H1 (cell line): ENCODE measurements at regions not wholly inside any gene's neighbourhood (a gene's known extent, or its start where the extent isn't known, plus 50 kb on each side); places are given as distances from the start of the nearest gene placed in this dataset.

Experiments used
- CTCF ChIA-PET: fragments of 300-600 bp; sonication (Branson Sonifier 250); formaldehyde crosslinking; loops from one replicate; lab custom pipeline; 2021; ENCODE audit not compliant: partially characterized antibody; lab: Charles Lee
- POLR2A ChIA-PET: fragments of 300-600 bp; sonication (Branson Sonifier 250); formaldehyde crosslinking; loops from one replicate; lab custom pipeline; 2021; ENCODE audit warnings: inconsistent platforms; ENCODE audit not compliant: partially characterized antibody; lab: Charles Lee
- DNase-seq, 2 experiments: peaks; one replicate each; pipeline versions ENCODE4 v3.0.0 to v3.0.0-alpha.2; 2010 to 2022; ENCODE audit warnings: low spot score in 2 of 2, low read depth in 1 of 2, mixed read lengths in 1 of 2
- FAIRE-seq: peaks from 2 replicates; lab custom pipeline; 2011; peaks lifted over from hg19 to GRCh38; lab: Jason Lieb, UNC
- H2AFZ ChIP-seq: 2 replicates; pipeline ENCODE4 v1.8.1; 2012; ENCODE audit warnings: low read length, inconsistent platforms
- H2AK5ac ChIP-seq: 2 replicates; pipeline ENCODE4 v1.6.1; 2013; ENCODE audit warnings: low read depth, low read length
- H2BK120ac ChIP-seq: replicated peaks from 2 replicates; pipeline ENCODE3; 2013; ENCODE audit warnings: low read depth, low read length, inconsistent platforms
- H2BK12ac ChIP-seq: 2 replicates; pipeline ENCODE4 v1.6.1; 2013; ENCODE audit warnings: low read depth, low read length
- H2BK15ac ChIP-seq: 2 replicates; pipeline ENCODE4 v1.6.1; 2013; ENCODE audit warnings: low read length
- H2BK20ac ChIP-seq: 2 replicates; pipeline ENCODE4 v1.6.1; 2013; ENCODE audit warnings: low read length
- H2BK5ac ChIP-seq: 2 replicates; pipeline ENCODE4 v1.6.1; 2013; ENCODE audit warnings: low read depth, low read length
- H3K14ac ChIP-seq: 2 replicates; pipeline ENCODE4 v1.6.1; 2013; ENCODE audit warnings: inconsistent platforms; ENCODE audit not compliant: insufficient read length
- H3K18ac ChIP-seq: 2 replicates; pipeline ENCODE4 v1.6.1; 2013; ENCODE audit warnings: low read length; ENCODE audit errors: extremely low read depth
- H3K23ac ChIP-seq: 2 replicates; pipeline ENCODE4 v1.6.1; 2013; ENCODE audit warnings: inconsistent platforms; ENCODE audit not compliant: insufficient read length
- H3K23me2 ChIP-seq: 2 replicates; pipeline ENCODE4 v1.6.1; 2013; ENCODE audit warnings: low read depth, low read length
- H3K27ac ChIP-seq: 2 replicates; pipeline ENCODE4 v1.6.1; 2011; ENCODE audit warnings: low read depth, low read length, inconsistent platforms
- H3K27me3 ChIP-seq, 4 experiments: replicated peaks in 1 of 4; 1 replicate in 1 of 4; 2 replicates in 3 of 4; pipeline versions ENCODE4 v1.6.1 to v1.8.1; 2011 to 2013; ENCODE audit warnings: low read length in 3 of 4, mild to moderate bottlenecking in 3 of 4, inconsistent platforms in 2 of 4, mixed read lengths in 2 of 4, moderate library complexity in 1 of 4; ENCODE audit not compliant: control insufficient read depth in 3 of 4, insufficient read depth in 3 of 4; ENCODE audit errors: extremely low read depth in 1 of 4
- H3K36me3 ChIP-seq, 4 experiments: 2 replicates each; pipeline versions ENCODE4 v1.6.1 to v1.8.1; 2011 to 2013; ENCODE audit warnings: mild to moderate bottlenecking in 4 of 4, low read length in 3 of 4, moderate library complexity in 2 of 4, control low read depth in 1 of 4, inconsistent platforms in 1 of 4; ENCODE audit not compliant: insufficient read depth in 4 of 4, control insufficient read depth in 2 of 4
- H3K4ac ChIP-seq: replicated peaks from 2 replicates; pipeline ENCODE3; 2013; ENCODE audit warnings: low read length, low read depth, mixed read lengths, inconsistent platforms; ENCODE audit not compliant: insufficient read length
- H3K4me1 ChIP-seq, 4 experiments: replicated peaks in 1 of 4; 1 replicate in 1 of 4; 2 replicates in 3 of 4; pipeline versions ENCODE4 v1.6.1 to v1.8.1; 2011 to 2013; ENCODE audit warnings: low read length in 3 of 4, inconsistent platforms in 2 of 4, mixed read lengths in 1 of 4; ENCODE audit not compliant: insufficient read depth in 4 of 4, control insufficient read depth in 3 of 4
- H3K4me2 ChIP-seq, 2 experiments: 2 replicates each; pipeline versions ENCODE4 v1.6.1 to v1.8.1; 2011 to 2013; ENCODE audit warnings: low read depth in 2 of 2, low read length in 2 of 2, control low read depth in 1 of 2, inconsistent platforms in 1 of 2, mild to moderate bottlenecking in 1 of 2; ENCODE audit not compliant: insufficient read depth in 1 of 2
- H3K4me3 ChIP-seq, 4 experiments: fragments of 200-600, 300-600 bp in 1 of 4; sonication (generic), shearing (Covaris generic), sonication (Bioruptor Twin) in 1 of 4; 2 replicates each; pipeline versions ENCODE4 v1.5.1 to v1.8.1; 2011 to 2016; ENCODE audit warnings: low read length in 4 of 4, low read depth in 3 of 4, control low read depth in 2 of 4, inconsistent platforms in 2 of 4, mild to moderate bottlenecking in 2 of 4, mixed read lengths in 1 of 4, moderate library complexity in 1 of 4; ENCODE audit not compliant: insufficient read depth in 2 of 4; ENCODE audit errors: extremely low read depth in 1 of 4
- H3K56ac ChIP-seq: replicated peaks from 2 replicates; pipeline ENCODE3; 2013; ENCODE audit warnings: low read depth, mild to moderate bottlenecking, mixed read lengths, low read length, inconsistent platforms; ENCODE audit not compliant: insufficient read length
- H3K79me1 ChIP-seq: 2 replicates; pipeline ENCODE4 v1.6.1; 2013; ENCODE audit warnings: low read depth, low read length, control low read depth
- H3K79me2 ChIP-seq, 2 experiments: 2 replicates each; pipeline versions ENCODE4 v1.6.1 to v1.8.1; 2012 to 2013; ENCODE audit warnings: low read length in 2 of 2, mild to moderate bottlenecking in 2 of 2, inconsistent platforms in 1 of 2; ENCODE audit not compliant: insufficient read depth in 2 of 2, control insufficient read depth in 1 of 2
- H3K9ac ChIP-seq, 4 experiments: replicated peaks in 1 of 4; 1 replicate in 1 of 4; 2 replicates in 3 of 4; pipeline versions ENCODE4 v1.6.1 to v1.8.1; 2011 to 2013; ENCODE audit warnings: low read depth in 3 of 4, low read length in 3 of 4, control low read depth in 2 of 4, mild to moderate bottlenecking in 2 of 4, moderate library complexity in 2 of 4, inconsistent platforms in 1 of 4; ENCODE audit errors: extremely low read depth in 1 of 4
- H3K9me3 ChIP-seq, 2 experiments: 2 replicates each; pipeline versions ENCODE4 v1.6.1 to v1.8.1; 2012 to 2013; ENCODE audit warnings: mild to moderate bottlenecking in 2 of 2, moderate library complexity in 2 of 2, control low read depth in 1 of 2, inconsistent platforms in 1 of 2, low read depth in 1 of 2, low read length in 1 of 2, mixed read lengths in 1 of 2; ENCODE audit not compliant: insufficient read depth in 2 of 2
- H4K20me1 ChIP-seq, 2 experiments: replicated peaks in 1 of 2; 2 replicates each; pipeline versions ENCODE3 to v1.8.1; 2011 to 2013; ENCODE audit warnings: inconsistent platforms in 2 of 2, low read length in 2 of 2, mild to moderate bottlenecking in 1 of 2; ENCODE audit not compliant: insufficient read depth in 2 of 2, control insufficient read depth in 1 of 2
- H4K5ac ChIP-seq: 2 replicates; pipeline ENCODE4 v1.6.1; 2013; ENCODE audit warnings: low read length, low read depth, mixed read lengths, inconsistent platforms; ENCODE audit not compliant: insufficient read length
- H4K8ac ChIP-seq: 2 replicates; pipeline ENCODE4 v1.8.0; 2013; ENCODE audit warnings: mild to moderate bottlenecking, moderate library complexity, low read length, inconsistent platforms; ENCODE audit not compliant: insufficient read depth; ENCODE audit errors: extremely low read depth
- H4K91ac ChIP-seq: replicated peaks from 2 replicates; pipeline ENCODE3; 2013; ENCODE audit warnings: low read length, mixed read lengths, inconsistent platforms; ENCODE audit not compliant: insufficient read length
- BCL11A ChIP-seq, 2 experiments: IDR thresholded peaks; one replicate each; pipeline ENCODE4 v1.6.1; 2011; ENCODE audit warnings: low read depth in 2 of 2, low read length in 2 of 2, mild to moderate bottlenecking in 2 of 2
- CHD1 ChIP-seq: IDR thresholded peaks from 2 replicates; pipeline ENCODE4 v1.6.1; 2012; ENCODE audit warnings: low read depth, low read length, improper control_type of control experiment
- CHD2 ChIP-seq: IDR thresholded peaks from 2 replicates; pipeline ENCODE4 v1.6.1; 2012; ENCODE audit warnings: low read length, improper control_type of control experiment
- CREB1 ChIP-seq: IDR thresholded peaks from 2 replicates; pipeline ENCODE4 v1.6.1; 2012; ENCODE audit warnings: inconsistent platforms
- EGR1 ChIP-seq: IDR thresholded peaks from 2 replicates; pipeline ENCODE4 v1.6.1; 2011; ENCODE audit warnings: low read depth, low read length, borderline replicate concordance
- FOSL1 ChIP-seq: IDR thresholded peaks from 2 replicates; pipeline ENCODE4 v1.6.1; 2011; ENCODE audit warnings: mild to moderate bottlenecking, low read depth, low read length, moderate library complexity; ENCODE audit not compliant: insufficient read depth
- HDAC6 ChIP-seq: IDR thresholded peaks from one replicate; pipeline ENCODE4 v1.7.1; 2012; ENCODE audit warnings: low read depth, mild to moderate bottlenecking, inconsistent platforms, low read length, moderate library complexity
- JUN ChIP-seq: IDR thresholded peaks from 2 replicates; pipeline ENCODE4 v1.6.1; 2011; ENCODE audit warnings: low read depth, mild to moderate bottlenecking, improper control_type of control experiment, low read length
- JUND ChIP-seq: IDR thresholded peaks from 2 replicates; pipeline ENCODE4 v1.6.1; 2011; ENCODE audit warnings: mild to moderate bottlenecking, improper control_type of control experiment, low read length
- KDM1A ChIP-seq: fragments of 200-600, 300-600 bp; sonication (generic); IDR thresholded peaks from 2 replicates; pipeline ENCODE4 v1.7.1; 2016; ENCODE audit warnings: mild to moderate bottlenecking, low read length, borderline replicate concordance
- KDM5A ChIP-seq: fragments of 200-600 bp; IDR thresholded peaks from 2 replicates; pipeline ENCODE4 v1.7.1; 2012; ENCODE audit warnings: mild to moderate bottlenecking, low read length, inconsistent platforms, mixed read lengths
- SAP30 ChIP-seq: fragments of 300-600 bp; sonication (generic); IDR thresholded peaks from 2 replicates; pipeline ENCODE4 v1.7.1; 2012; ENCODE audit warnings: low read length, moderate library complexity, mild to moderate bottlenecking, inconsistent platforms; ENCODE audit not compliant: insufficient read depth, insufficient replicate concordance
- WGBS, 2 experiments: shearing (Covaris generic) in 1 of 2; methylation state at CpG; one replicate each; pipeline versions ENCODE4 v1.1.6 to v1.1.7; 2013 to 2015; ENCODE audit warnings: low lambda C conversion rate in 2 of 2, mixed read lengths in 2 of 2, inconsistent platforms in 1 of 2, low coverage in 1 of 2, missing lambda C conversion rate in 1 of 2; ENCODE audit not compliant: insufficient replicate concordance in 2 of 2, insufficient coverage in 1 of 2, insufficient read length in 1 of 2; ENCODE audit errors: extremely low coverage in 1 of 2, missing lambda C conversion rate in 1 of 2; 5-methylcytosine and 5-hydroxymethylcytosine counted together
- TF ChIP-seq, protein P1 (sequence below): IDR thresholded peaks from 2 replicates; pipeline ENCODE4 v1.6.1; 2011; ENCODE audit warnings: low read depth, mild to moderate bottlenecking, low read length; ENCODE audit not compliant: insufficient read depth
- TF ChIP-seq, protein P2 (sequence below): IDR thresholded peaks from 2 replicates; pipeline ENCODE4 v1.6.1; 2011; ENCODE audit warnings: low read length, improper control_type of control experiment

DNA sequence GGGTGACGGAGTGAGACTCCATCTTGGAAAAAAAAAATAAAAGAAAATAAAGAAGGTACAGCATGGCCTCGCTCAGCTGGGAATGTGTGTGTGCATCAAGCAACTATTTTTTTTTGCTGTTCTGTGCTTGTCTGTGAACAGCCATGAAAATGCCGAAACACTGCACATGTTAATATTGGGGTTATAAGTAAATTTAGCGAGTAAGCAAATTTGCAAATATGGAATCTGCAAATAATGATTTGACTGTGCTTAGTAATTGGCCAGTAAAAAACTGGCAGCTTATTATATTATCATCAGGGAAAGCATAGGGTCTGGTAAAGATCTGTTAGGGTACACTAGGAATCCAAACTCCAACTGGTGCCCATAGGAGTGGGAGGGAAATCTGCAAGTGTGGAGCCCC, 278.1 kb upstream of the KLF4 start:
- no peak overlapping the region for H4K8ac ChIP-seq
- H4K20me1 ChIP-seq, result no peaks in the 10 kb centered on the region
- ChIA-PET CTCF (interaction anchor here (0.6 kb wide), 1 partner anchor 115 kb away, joined by 3 read pairs; no protein-coding TSS in a partner anchor), POLR2A (no interaction called here)
- no peak overlapping the region for H3K56ac ChIP-seq
- no peak overlapping the region for H3K4me3 ChIP-seq
- no peaks in the 10 kb centered on the region for H3K27me3 ChIP-seq
- no peak overlapping the region for H2BK5ac ChIP-seq
- H2BK20ac ChIP-seq, result no peak overlapping the region
- FAIRE-seq (no peak), DNase-seq (no peak)
- H3K27ac ChIP-seq, result no peak overlapping the region
- H3K36me3 ChIP-seq, result no peaks in the 10 kb centered on the region
- H3K23me2 ChIP-seq, result no peaks in the 10 kb centered on the region
- no peaks in the 10 kb centered on the region for H3K79me2 ChIP-seq
- H4K5ac ChIP-seq, result no peak overlapping the region
- no peak overlapping the region for H3K23ac ChIP-seq
- no peak overlapping the region for H3K4me2 ChIP-seq
- no peak overlapping the region for H4K91ac ChIP-seq
- H3K14ac ChIP-seq, result no peak overlapping the region
- no peak overlapping the region for H3K9ac ChIP-seq
- no peak overlapping the region for H2AK5ac ChIP-seq
- H2AFZ ChIP-seq, result no peak overlapping the region
- no peak overlapping the region for H2BK15ac ChIP-seq
- no peaks in the 10 kb centered on the region for H3K79me1 ChIP-seq
- 0 out of 7 replicates have a peak, but pooled peaks cover 0 to 3% (median 0%) of the 10 kb centered on the region in 4 experiments for H3K4me1 ChIP-seq
- WGBS, 2 experiments, result 91% methylated on average over 4 of the region's 4 CpGs; no CpG with 5 or more reads in 1 of the 2 experiments
- H2BK120ac ChIP-seq, result no peak overlapping the region
- H3K18ac ChIP-seq, result no peak overlapping the region
- H3K9me3 ChIP-seq, result peaks cover 2 to 3% of the 10 kb centered on the region in 2 experiments; a peak in 2 of 4 replicates
- H2BK12ac ChIP-seq, result no peak overlapping the region
- H3K4ac ChIP-seq, result no peak overlapping the region
- no peak for TF ChIP-seq CHD1
- TF ChIP-seq EGR1, result no peak
- no peak for TF ChIP-seq JUND
- no peak for TF ChIP-seq KDM5A
- TF ChIP-seq BCL11A (IDR thresholded peaks at IDR 0.05; ENCODE audit: low read depth in 2 of 2, low read length in 2 of 2), result no peak
- no peak for TF ChIP-seq SAP30
- no peak for TF ChIP-seq FOSL1
- no peak for TF ChIP-seq JUN
- TF ChIP-seq, protein P1, sequence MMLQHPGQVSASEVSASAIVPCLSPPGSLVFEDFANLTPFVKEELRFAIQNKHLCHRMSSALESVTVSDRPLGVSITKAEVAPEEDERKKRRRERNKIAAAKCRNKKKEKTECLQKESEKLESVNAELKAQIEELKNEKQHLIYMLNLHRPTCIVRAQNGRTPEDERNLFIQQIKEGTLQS, result no peak
- TF ChIP-seq CHD2, result no peak
- no peak for TF ChIP-seq HDAC6
- no peak for TF ChIP-seq CREB1
- TF ChIP-seq, protein P2, sequence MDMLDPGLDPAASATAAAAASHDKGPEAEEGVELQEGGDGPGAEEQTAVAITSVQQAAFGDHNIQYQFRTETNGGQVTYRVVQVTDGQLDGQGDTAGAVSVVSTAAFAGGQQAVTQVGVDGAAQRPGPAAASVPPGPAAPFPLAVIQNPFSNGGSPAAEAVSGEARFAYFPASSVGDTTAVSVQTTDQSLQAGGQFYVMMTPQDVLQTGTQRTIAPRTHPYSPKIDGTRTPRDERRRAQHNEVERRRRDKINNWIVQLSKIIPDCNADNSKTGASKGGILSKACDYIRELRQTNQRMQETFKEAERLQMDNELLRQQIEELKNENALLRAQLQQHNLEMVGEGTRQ, result no peak
- no peak for TF ChIP-seq KDM1A
